HFF-Myc (cell line): ENCODE measurements at regions not wholly inside any gene's neighbourhood (a gene's known extent, or its start where the extent isn't known, plus 50 kb on each side); places are given as distances from the start of the nearest gene placed in this dataset.

ENCODE experiments used
- DNase-seq: peaks from one replicate; pipeline ENCODE4 v3.0.0-alpha.2; 2011; ENCODE audit warnings: low read depth; ENCODE audit errors: extremely low read depth
- H3K4me3 ChIP-seq: replicated peaks from 2 replicates; pipeline ENCODE4 v1.5.1; 2011; ENCODE audit warnings: low read depth, mild to moderate bottlenecking, control low read depth, low read length
- CTCF ChIP-seq: IDR thresholded peaks from 2 replicates; pipeline ENCODE4 v1.5.1; 2012; ENCODE audit warnings: mild to moderate bottlenecking, low read depth, low read length, control low read depth; ENCODE audit errors: missing control alignments

GRCh38 chr11:106463154-106463553 lies 385.7 kb downstream of the AASDHPPT start:
- DNase-seq = no peak
- no peak overlapping the region for H3K4me3 ChIP-seq
- no peak for TF ChIP-seq CTCF

- TF ChIP-seq CTCF = no peak
- DNase-seq = no peak
These were observed 386.3 kb downstream of the AASDHPPT start for GRCh38 chr11:106463796-106464201.

GRCh38 chr11:106464728-106465127 lies 387.3 kb downstream of the AASDHPPT start:
- no peak for DNase-seq

More at GRCh38 chr11:106463796-106464201, 386.3 kb downstream of the AASDHPPT start:
- no peak overlapping the region for H3K4me3 ChIP-seq

GRCh38 chr11:106466521-106467080 lies 389.1 kb downstream of the AASDHPPT start:
- TF ChIP-seq CTCF = no peak
- H3K4me3 ChIP-seq = no peak overlapping the region
- no peak for DNase-seq

More at GRCh38 chr11:106464728-106465127, 387.3 kb downstream of the AASDHPPT start:
- no peak for TF ChIP-seq CTCF
- H3K4me3 ChIP-seq = no peak overlapping the region

GRCh38 chr11:106467501-106467900 lies 390.0 kb downstream of the AASDHPPT start:
- TF ChIP-seq CTCF = no peak
- DNase-seq = no peak
- no peak overlapping the region for H3K4me3 ChIP-seq

- TF ChIP-seq CTCF = no peak
- no peak for DNase-seq
- H3K4me3 ChIP-seq = no peak overlapping the region
These were observed 390.6 kb downstream of the AASDHPPT start for GRCh38 chr11:106468086-106468485.

GRCh38 chr11:106468531-106468930 lies 391.1 kb downstream of the AASDHPPT start:
- no peak for DNase-seq
- TF ChIP-seq CTCF = no peak
- H3K4me3 ChIP-seq = no peak overlapping the region
